ENCODE measurements at regions not wholly inside any gene's neighbourhood (a gene's known extent, or its start where the extent isn't known, plus 50 kb on each side); places are given as distances from the start of the nearest gene placed in this dataset.

DNA sequence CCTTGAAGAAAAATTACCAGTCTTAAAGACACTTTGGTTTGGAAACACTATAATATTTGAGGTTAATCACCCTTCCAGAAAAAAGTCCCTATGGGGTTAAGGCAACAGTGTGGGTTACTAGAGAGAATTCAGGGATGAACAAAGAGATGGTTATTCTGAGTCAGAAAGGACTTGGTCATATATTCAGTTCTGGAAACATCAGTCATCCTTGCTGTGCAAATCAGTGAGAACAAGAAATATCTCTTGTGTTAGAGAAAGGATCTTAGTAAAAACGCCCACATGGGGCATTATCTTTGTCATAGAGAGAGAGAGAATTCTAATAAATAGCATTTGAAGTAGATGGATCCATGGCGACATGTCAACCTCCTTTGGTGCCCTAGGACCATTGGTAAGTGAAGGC is 59.4 kb upstream of the E2F7 start:
- TF ChIP-seq CTCF (IDR thresholded peaks at IDR 0.05; ENCODE audit: poor library complexity) (no peak), EZH2phosphoT487 (IDR thresholded peaks at IDR 0.05; ENCODE audit: low read depth, severe bottlenecking, unreplicated experiment) (no peak)
